Lower lobe of right lung (tissue), 2 donors: ENCODE measurements at regions not wholly inside any gene's neighbourhood (a gene's known extent, or its start where the extent isn't known, plus 50 kb on each side); places are given as distances from the start of the nearest gene placed in this dataset.

Source experiments
- ATAC-seq, 2 donors: fragments of 200-7000 bp; cut with Tn5 transposase; one replicate each; pipeline ENCODE4 v1.9.1; 2020 to 2022; ENCODE audit warnings: mild to moderate bottlenecking in 2 of 2, moderate library complexity in 2 of 2
- DNase-seq: peaks from one replicate; pipeline ENCODE4 v3.0.0-alpha.2; 2020
- H3K27ac ChIP-seq: fragments of 200-600 bp; one replicate; pipeline ENCODE4 v1.8.0; 2022
- H3K27me3 ChIP-seq: fragments of 200-600 bp; one replicate; pipeline ENCODE4 v1.8.0; 2022; ENCODE audit warnings: low read depth
- H3K36me3 ChIP-seq: fragments of 200-600 bp; one replicate; pipeline ENCODE4 v1.8.0; 2022; ENCODE audit warnings: mild to moderate bottlenecking
- H3K4me1 ChIP-seq: fragments of 200-600 bp; one replicate; pipeline ENCODE4 v1.8.0; 2022
- H3K4me3 ChIP-seq: fragments of 200-600 bp; one replicate; pipeline ENCODE4 v1.8.0; 2022; ENCODE audit warnings: mild to moderate bottlenecking
- H3K9me3 ChIP-seq: fragments of 200-600 bp; one replicate; pipeline ENCODE4 v1.8.0; 2022
- CTCF ChIP-seq: fragments of 200-600 bp; IDR thresholded peaks from one replicate; pipeline ENCODE4 v1.8.0; 2022; ENCODE audit warnings: antibody characterized with exemption, mild to moderate bottlenecking
- intact Hi-C: fragments of 100-400 bp; cut with DNase I; formaldehyde crosslinking; loops from one replicate; pipeline ENCODE4 v1.11.0; 2022
- donor health status: DM: no; HTN: yes; CAD: no; lungs with severe emphysema.

- no peaks in the 10 kb centered on the region for H3K27me3 ChIP-seq
- H3K27ac ChIP-seq = no peak overlapping the region
- no peak overlapping the region for H3K4me3 ChIP-seq
- no peaks in the 10 kb centered on the region for H3K36me3 ChIP-seq
- DNase-seq (peak; percentile 70), ATAC-seq (peak; percentile 74 to 76)
- no peaks in the 10 kb centered on the region for H3K9me3 ChIP-seq
- intact Hi-C loops = no loop called here
- no peak for TF ChIP-seq CTCF
- peaks cover 6% of the 10 kb centered on the region for H3K4me1 ChIP-seq
Measured at GRCh38 chr6:14841901-14842421, 403.9 kb upstream of the JARID2 start.

GRCh38 chr6:14844411-14844810 is 401.5 kb upstream of the JARID2 start:
- Histone ChIP-seq H3K27ac (no peak overlapping the region), H3K27me3 (no peaks in the 10 kb centered on the region), H3K36me3 (no peaks in the 10 kb centered on the region), H3K4me1 (peaks cover 6% of the 10 kb centered on the region), H3K9me3 (no peaks in the 10 kb centered on the region), H3K4me3 (no peak overlapping the region)
- no peak for ATAC-seq
- DNase-seq = no peak
- TF ChIP-seq CTCF = no peak
- intact Hi-C loops = no loop called here

- no peak for DNase-seq
- H3K4me1 ChIP-seq = peaks cover under 1% of the 10 kb centered on the region
- intact Hi-C loops = no loop called here
- no peaks in the 10 kb centered on the region for H3K27me3 ChIP-seq
- TF ChIP-seq CTCF = no peak
- no peaks in the 10 kb centered on the region for H3K9me3 ChIP-seq
- no peaks in the 10 kb centered on the region for H3K36me3 ChIP-seq
- no peak for ATAC-seq
- no peak overlapping the region for H3K27ac ChIP-seq
- H3K4me3 ChIP-seq = no peak overlapping the region
Measured at GRCh38 chr6:14848019-14848418, 397.9 kb upstream of the JARID2 start.

- TF ChIP-seq CTCF = no peak
- Histone ChIP-seq H3K27ac (no peak overlapping the region), H3K27me3 (no peaks in the 10 kb centered on the region), H3K9me3 (no peaks in the 10 kb centered on the region), H3K36me3 (no peaks in the 10 kb centered on the region), H3K4me1 (no peaks in the 10 kb centered on the region), H3K4me3 (no peak overlapping the region)
- intact Hi-C loops = no loop called here
- no peak for DNase-seq
- no peak for ATAC-seq
Measured at GRCh38 chr6:14849185-14849584, 396.7 kb upstream of the JARID2 start.

GRCh38 chr6:14851281-14851680 is 394.6 kb upstream of the JARID2 start:
- ATAC-seq = no peak
- no peaks in the 10 kb centered on the region for H3K9me3 ChIP-seq
- no peak for TF ChIP-seq CTCF

GRCh38 chr6:14852375-14852774 is 393.5 kb upstream of the JARID2 start:
- DNase-seq (no peak), ATAC-seq (no peak)
- no peaks in the 10 kb centered on the region for H3K9me3 ChIP-seq
- H3K4me3 ChIP-seq = no peak overlapping the region
- intact Hi-C loops = no loop called here
- TF ChIP-seq CTCF = no peak
- H3K27me3 ChIP-seq = no peaks in the 10 kb centered on the region
- H3K36me3 ChIP-seq = no peaks in the 10 kb centered on the region
- no peak overlapping the region for H3K27ac ChIP-seq
- no peaks in the 10 kb centered on the region for H3K4me1 ChIP-seq

More at GRCh38 chr6:14851281-14851680, 394.6 kb upstream of the JARID2 start:
- no peak for DNase-seq
- no peaks in the 10 kb centered on the region for H3K36me3 ChIP-seq
- H3K27ac ChIP-seq = no peak overlapping the region
- intact Hi-C loops = no loop called here
- H3K27me3 ChIP-seq = no peaks in the 10 kb centered on the region
- no peaks in the 10 kb centered on the region for H3K4me1 ChIP-seq
- no peak overlapping the region for H3K4me3 ChIP-seq
